Activated CD8-positive, alpha-beta memory T cell treated with anti-CD3 and anti-CD28 coated beads for 1 hour (primary cell): ENCODE measurements at regions not wholly inside any gene's neighbourhood (a gene's known extent, or its start where the extent isn't known, plus 50 kb on each side); places are given as distances from the start of the nearest gene placed in this dataset.
A peak's percentile ranks its signal among the peaks of the same experiment; 100 is the strongest.

Experiments
- DNase-seq, 2 donors: peaks; one replicate each; pipeline ENCODE4 v3.0.0-alpha.2; 2020; ENCODE audit warnings: low read depth in 1 of 2; ENCODE audit errors: extremely low read depth in 1 of 2

DNA sequence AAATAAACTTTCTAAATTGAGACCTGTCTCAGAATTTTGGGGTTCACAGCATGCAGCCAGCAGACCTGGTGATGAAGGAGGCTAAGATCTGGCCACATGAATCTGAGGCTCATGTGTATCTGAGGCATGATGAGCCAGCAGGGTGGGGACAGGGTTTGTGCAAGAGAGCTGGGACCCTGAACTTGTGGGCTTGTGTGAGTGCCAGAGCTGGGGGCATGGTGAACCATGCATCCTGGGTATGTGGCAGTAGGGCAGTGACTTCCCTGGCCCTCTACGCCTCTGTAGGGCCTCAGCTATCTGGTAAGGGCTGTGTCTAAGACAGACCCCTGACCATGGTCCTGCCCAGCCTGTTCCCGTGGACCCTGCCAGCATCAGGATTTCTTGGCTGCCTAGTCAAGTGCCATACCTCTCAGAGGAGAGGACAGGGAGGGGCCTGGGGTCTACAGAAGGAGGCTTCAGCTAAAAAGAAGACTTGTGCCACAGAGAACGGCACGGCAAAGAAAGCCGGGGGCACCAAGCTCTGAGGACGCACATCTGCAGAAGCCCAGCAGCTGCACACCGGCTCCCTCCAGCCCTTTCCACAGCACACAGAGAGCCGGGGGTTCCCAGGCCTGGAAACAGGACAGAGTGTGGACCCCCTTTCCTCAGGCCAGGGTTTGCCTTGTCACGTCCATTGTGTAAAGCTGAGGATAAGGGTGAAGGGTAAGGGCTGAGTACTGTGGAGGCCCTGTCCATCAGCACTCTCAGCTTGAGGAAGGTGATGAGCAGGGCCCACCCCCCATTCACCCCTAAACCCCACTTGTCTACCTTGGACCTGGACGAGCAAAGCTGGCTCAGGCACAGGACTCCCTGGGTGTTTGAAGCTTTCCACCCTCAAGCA, 130.1 kb downstream of the MRPL36 start:
- DNase-seq: no peak

DNA sequence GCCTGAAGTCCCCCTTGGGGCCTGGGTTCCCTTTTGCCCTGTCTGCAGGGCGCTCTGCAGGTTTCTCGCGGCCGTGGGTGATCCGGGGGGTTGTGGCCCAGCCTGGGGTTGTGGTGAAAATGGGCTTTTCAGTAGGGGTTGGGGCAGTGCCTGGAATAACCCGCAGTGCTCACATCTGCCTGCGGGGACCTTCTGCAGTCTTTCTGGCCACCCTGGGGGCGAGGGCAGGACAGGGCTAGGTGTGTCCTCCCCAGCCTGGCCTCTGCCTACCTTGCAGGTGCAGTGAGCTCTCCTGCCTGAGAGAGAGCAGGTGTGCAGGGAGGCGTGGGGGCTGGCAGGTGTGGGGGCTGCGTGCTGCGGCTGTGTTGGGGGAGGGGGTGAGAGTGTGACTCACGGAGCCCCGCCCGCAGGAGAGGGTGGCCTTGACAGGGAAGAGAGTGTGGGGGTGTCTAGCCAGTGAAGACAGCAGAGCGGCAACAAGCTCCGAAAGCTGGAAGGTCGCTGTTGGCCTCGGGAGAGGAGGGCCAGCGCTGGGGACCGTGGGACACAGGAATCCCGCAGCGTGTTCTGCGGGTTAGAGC, 131.4 kb downstream of the MRPL36 start:
- no peak for DNase-seq

DNA sequence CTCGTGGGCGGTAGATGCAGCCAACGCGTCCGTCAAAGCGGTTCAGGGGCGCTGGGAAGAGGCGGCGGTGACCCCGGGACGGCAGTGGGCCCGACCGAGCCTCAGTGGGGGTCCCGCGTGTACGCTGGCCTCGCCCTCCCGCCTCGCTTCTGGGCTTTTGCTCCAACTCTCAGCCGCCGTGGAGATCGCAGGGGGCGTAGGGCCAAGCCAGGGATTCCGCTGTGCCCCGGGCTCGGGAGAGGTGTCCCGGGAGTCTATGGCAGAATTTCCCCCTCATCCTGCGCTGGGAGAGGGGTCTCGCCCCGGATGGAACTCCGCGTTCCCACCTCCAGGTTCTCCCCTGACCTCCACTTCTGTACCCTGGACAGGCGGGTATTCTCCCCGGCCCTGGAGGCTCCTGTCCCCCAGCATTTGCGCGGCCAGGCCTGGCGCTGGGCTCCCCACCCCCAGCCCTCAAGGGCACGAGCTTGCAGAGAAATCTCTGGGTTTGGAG, 131.9 kb downstream of the MRPL36 start:
- DNase-seq: no peak

DNA sequence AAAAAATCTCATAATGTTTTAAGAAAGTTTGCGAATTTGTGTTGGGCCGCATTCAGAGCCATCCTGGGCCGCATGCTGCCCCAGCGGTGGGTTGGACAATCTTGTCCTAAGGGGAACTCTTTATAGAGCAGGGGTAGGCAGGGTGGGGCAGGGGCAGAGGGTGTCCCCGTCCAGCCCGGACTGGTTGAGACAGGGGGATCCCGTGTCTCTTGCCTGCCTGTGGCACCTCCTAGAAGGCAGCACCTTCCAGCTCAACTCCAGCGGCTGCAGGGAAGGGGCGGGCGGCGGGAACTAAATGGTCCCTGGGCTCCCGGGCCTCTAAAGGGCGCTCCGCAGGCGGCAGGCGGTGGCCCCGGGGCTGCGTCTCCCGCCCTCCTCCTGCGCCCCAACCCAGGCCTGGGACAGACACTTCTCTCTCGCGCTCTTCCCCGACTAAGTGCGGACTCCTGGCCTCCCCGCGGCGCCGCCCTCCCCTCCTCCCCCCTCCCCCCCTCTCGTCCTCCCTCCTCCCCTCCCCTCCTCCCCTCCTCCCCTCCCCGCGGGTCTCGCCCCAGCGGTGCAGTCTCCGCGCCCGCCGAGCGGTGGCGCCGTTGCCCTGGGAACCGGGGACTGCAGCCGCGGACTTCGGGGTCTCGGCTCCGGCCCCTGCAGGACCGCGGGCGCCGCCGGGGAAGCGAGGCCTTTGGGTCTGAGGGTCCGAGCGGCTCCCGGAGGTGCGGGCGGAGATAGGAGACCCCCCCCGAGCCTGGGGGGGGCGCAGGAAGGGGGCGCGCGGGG, 132.6 kb downstream of the MRPL36 start:
- peak in 1 of 2 donors; percentile 25 for DNase-seq

DNA sequence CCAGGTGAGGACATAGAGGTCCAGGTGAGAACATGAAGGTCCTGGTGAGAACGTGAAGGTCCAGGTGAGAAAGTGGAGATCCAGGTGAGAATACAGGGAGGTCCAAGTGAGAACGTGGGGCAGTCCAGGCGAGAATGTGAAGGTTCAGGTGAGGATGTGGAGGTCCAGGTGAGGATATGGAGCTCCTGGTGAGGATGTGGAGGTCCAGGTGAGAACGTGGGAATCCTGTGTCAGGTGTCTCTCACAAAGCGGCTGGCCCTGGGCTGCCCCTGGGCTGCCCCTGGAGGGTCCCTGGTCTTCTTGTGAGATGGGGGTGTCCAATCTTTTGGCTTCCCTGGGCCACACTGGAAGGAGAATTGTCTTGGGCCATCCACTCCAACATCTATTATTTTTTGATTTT, 133.4 kb downstream of the MRPL36 start:
- DNase-seq: no peak

DNA sequence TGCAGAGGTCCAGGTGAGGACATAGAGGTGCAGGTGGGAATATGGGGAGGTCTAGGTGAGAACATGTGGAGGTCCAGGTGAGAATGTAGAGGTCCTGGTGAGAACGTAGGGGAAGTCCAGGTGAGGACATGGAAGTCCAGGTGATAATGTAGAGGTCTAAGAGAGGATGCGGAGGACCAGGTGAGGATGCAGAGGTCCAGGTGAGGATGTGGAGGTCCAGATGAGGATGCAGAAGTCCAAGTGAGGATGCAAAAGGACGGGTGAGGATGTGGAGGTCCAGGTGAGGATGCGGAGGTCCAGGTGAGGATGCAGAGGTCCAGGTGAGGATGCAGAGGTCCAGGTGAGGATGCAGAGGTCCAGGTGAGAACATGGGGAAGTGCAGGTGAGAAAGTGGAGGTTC, 133.8 kb downstream of the MRPL36 start:
- DNase-seq: no peak

DNA sequence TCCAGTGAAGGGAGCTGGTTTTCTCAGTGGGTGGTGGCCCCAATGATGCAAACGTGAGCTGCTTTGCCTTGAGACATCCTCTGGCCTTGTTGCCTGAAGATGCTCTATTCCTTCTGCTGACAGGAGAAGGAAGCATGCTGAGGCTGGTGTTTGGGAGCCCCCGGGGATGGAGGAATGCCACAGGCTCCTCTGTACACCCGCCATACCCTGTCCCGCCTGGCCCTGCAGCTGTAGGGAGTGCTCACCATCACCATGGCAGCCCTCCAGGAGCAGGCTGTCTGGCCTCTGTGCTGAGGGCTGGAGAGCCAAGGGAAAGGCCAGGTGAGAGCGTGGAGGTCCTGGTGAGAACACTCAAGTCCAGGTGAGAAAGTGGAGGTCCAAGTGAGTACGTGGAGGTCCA, 134.4 kb downstream of the MRPL36 start:
- DNase-seq: no peak

DNA sequence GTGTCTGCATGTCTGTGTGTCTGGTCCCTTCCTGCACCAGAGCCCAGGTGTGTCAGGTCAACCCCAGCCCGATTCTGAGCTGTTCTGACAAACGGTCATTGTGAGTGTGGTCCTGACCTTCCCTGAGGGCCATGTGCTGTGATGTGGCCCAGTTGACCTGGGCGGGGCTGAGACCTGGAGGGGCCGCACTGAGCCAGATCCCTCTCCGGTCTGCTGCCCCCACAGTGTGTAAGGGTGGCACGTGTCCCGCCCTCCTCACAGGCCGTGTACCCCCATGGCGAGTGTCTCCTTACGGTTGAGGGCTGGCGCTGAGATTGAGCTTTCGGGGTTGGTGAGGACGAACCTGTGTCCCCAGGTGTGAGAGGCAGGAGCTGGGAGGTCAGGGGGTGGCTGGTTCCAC, 136.5 kb downstream of the MRPL36 start:
- no peak for DNase-seq

DNA sequence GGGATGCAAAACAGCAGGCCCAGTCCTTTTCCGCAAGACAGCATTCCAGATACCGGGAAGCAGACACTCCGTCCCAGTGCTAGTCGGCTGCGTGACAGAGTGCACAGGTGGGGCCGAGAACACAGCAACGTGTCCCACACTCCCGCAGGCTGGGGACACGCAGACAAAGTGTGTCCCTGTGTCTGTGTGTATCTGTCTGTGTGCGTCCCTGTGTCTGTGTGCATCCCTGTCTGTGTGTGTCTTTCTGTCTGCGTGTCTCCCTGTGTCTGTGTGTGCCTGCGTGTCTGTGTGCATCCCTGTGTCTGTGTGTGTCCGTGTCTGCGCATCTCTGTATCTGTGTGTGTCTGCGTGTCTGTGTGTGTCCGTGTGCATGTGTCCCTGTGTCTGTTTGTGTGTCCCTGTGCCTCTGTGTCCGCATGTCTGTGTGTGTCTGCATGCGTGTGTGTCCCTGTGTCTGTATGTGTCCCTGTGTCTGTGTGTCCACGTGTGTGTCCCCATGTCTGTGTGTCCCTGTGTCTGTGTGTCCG, 137.0 kb downstream of the MRPL36 start:
- no peak for DNase-seq

DNA sequence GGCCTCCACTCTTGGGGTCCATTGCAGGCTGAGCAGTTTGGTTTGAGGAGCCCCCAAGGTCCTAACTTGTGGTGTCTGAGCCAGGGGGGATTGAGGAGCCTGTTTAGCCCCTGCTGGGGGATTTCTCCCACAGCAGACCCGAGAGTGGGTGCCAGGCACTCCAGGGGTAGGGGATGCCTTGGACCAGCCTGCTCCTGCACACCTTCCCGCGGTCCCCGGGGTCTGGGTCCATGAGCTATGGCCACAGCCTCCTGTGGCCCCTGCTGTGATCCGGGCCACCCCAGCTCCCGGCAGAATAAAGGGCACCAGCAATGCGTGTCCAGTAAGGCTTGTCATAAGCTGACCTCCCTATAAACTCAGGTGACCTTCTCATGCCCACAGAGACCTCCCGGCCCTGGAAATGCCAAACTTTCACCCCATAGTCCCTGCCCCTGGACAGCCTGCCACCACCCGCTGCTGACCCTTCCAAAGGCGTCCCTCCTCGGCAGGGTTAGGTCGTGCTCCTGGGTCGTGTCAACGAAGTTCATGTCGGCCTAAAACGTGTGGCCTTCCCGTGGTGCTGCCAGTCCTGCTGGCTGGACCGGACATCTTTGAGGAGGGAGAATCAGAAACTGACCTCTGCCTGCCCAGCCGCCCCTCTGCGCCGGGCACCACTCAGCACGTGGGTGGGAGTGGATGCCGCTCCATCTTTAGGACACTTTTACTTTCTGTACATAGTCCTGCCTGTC, 137.6 kb downstream of the MRPL36 start:
- DNase-seq: no peak

DNA sequence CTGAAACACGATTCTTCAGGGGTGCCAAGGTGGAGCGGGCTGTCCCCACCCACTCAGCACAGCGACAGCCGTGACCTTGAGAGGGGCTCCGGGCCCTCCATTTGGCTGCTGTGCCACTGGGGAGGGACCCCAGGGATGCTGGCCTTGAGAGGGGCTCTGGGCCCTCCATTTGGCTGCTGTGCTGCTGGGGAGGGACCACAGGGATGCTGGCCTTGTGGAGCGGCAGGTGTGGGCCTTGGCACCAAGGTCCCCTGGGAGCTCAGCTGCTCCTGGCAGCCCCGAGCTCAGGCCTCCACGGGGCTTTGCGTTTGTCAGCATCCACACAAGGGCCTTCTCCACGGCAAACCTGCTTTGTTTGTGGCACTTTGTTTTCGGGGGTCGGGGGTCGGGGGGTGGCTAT, 137.6 kb upstream of the LPCAT1 start:
- DNase-seq: no peak

DNA sequence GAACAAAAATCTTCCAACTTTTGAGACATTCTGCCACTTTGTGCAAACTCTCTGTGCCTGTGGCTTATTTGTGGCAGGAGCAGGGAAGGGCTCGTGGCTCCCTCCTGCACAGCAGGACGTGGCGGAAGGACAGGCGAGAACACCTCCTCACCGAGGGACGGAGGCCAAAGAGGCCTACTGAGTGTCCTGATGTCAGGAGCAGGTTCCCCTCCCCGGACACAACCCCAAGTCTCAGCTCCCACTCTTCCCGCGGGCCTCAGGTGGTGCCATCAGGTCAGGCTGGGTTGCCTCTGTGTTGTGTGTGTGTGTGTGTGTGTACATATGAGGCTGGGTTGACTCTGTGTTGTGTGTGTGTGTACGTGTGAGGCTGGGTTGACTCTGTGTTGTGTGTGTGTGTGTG, 136.8 kb upstream of the LPCAT1 start:
- no peak for DNase-seq

DNA sequence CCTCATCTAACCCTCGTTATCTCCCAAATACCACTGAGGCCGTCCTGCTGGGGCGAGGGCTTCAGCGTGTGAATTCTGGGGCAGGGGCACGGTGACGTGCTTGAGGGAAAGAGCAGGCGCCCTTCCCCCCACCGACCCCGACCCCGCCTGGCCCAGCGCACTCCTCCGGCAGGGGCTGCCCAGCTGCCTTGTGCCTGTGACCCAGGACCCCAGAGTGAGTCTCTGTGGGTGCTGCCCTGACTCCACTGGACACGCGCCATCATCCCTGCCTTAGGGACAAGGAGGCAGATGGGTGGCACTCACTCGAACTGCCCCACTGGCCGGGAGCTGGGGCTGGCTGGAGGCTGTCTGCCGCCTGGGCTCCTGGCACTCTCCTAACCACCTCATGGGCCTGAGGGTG, 136.2 kb upstream of the LPCAT1 start:
- no peak for DNase-seq

DNA sequence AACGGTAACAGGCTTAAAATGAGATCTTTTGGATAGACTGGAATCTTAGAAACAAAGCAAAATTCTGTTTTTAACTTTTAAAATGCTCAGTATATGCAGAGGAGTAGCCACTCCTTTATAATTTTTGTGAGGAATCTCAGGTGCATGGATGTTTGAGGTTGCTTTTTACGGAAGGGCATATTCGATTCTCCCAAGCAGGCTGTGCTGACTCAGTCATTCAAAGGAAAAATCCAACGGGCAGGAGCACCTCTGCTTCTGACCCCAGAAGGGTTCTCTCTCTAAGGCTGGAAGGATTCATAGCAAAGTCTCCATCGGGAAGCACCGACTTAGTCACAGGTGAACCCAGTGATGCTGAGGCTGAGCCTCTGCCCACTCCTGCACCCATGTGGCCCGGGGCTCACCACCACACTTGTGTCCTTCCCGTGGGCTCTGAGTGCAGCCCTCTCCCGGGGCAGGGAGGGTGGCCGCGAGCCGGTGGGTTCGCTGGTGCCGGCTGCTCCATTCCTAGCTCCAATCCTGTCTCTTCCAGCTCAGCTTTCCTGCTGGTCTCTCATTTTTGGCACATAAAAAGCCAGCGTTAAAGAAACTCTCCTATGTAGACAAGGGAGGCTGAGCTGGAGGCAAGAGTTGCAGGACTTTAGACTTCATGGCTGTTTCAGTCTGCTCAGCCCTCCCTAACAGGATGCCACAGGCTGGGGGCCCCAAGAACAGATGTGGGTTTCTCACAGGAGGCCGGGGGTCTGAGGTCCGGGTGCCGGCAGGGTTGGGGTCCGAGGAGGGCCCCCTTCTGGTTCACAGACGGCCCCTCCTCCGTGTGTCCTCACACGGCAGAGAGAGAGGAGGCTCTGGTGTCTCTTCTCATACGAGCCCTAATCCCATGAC, 135.6 kb upstream of the LPCAT1 start:
- DNase-seq: no peak

DNA sequence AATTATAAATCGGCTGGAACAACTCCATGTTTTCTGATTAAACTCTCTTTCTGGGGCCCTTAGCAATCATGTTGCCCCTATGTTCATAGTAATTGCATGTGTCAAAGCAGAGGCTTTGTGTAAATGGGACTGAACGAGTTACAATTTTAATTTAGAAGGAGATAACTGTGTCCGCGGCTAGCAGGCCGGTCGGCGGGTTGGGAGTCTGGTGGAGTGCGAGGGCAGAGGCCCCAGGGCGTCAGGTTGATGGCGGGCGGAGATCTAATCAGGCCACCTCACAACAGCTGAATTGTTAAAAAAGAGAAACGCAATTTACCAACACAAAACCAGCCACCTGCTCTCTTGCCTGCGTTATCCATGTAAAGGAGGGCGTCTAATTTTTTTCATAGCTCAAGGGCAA, 134.9 kb upstream of the LPCAT1 start:
- no peak for DNase-seq

DNA sequence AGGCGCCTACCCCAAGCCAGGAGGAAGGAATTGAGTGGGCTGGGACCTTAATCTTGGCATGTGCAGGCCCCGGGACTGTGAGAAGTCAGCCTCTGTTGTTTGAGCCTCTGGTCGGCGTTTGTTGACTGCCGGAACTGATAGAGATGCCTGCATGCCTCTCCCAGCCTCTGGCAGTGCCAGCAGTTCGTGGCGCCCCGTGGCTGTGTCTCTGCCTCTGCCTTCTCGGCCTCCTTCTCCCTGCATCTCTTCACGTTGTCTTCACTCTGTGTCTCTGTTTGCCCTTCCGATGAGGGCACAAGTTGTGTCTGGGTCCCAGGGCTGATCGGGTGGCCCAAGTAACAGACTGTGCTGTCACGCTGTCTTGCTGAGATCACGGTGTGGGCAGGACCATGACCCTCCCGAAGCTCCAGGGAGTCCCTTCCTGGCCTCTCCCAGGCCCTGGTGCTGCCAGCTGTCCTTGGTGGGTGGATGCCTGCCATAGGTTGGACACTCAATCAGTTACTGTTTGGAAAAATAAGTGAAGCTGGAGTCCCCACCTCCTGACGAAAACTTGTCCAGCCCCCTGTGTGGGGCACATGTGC, 133.5 kb upstream of the LPCAT1 start:
- no peak for DNase-seq

DNA sequence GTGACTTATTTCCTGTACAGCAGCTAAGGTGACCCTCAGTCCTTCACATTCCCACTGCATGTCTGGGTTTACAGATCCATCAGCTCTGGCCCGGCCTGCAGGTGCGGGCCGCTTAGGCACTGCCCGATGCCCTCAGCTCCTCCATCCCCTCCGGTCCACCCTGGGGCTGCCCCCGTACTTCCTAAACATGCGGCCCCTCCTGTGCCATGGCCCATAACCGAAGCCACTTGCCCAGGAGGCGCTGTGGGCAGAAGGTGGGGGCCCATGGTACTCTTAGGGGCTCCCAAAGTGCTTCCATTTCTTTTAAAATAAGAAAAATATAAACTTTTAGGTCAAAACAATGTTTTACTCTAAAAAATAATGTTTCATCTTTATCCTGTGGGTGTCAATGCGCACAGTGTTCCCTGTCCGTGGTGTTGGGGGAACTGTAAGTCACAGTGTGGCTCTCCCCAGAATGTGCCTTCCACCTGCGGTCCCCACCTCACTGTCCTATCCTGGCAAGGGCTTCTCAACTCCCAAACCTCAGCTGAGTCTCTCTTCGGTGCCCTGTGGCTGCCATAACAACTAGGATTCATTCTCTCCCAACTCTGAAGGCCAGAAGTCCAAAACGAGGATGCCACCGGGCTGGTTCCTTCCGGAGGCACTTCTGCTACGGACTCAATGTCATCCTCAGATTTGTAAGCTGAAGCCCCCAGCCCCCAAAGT, 132.7 kb upstream of the LPCAT1 start:
- DNase-seq: no peak

DNA sequence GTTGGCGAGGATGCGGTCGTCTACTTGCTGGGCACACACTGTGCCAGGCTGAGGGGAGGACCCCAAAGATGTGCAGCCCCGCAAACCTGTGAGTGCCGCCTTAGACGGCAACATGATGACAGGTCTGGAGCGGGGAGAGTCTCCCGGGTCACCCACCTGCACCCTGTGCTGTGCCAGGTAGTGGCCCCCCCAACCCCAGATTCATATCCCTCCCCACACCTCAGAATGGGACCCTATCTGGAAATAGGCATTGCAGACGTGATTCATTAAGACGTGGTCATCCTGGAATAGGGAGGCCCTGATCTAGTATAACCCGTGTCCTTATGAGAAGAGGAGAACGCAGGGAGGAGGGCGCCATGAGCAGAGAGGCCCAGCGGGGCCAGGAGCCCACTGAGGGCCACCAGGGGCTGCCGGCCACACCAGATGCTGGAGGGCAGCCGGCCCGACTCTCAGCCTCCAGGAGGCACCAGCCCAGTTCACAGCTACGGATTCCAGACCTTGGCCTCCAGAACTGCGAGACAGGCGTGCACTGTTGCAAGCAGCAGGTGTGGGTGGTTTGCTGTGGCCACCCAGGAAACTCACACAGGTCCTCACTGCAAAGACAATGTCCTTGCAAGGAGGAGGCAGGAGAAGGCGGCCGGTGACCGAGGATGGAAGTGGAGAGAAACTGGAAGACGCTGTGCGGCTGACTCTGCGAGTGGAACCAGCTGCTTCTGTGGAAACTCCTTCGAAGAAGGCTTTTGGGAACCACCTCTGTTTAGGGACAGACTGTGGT, 131.9 kb upstream of the LPCAT1 start:
- no peak for DNase-seq
